RPMI8226 (cell line): ENCODE measurements at regions not wholly inside any gene's neighbourhood (a gene's known extent, or its start where the extent isn't known, plus 50 kb on each side); places are given as distances from the start of the nearest gene placed in this dataset.
A peak's percentile ranks its signal among the peaks of the same experiment; 100 is the strongest.

Experiments used
- DNase-seq: peaks from one replicate; pipeline ENCODE4 v3.0.0-alpha.2; 2015

GRCh38 chr12:90301561-90302133 is 593.0 kb upstream of the ATP2B1 start:
- DNase-seq = no peak

GRCh38 chr12:90301095-90301494 is 592.5 kb upstream of the ATP2B1 start:
- DNase-seq = no peak

- DNase-seq = no peak
These were observed 591.0 kb upstream of the ATP2B1 start for GRCh38 chr12:90299666-90300065.

GRCh38 chr12:90299121-90299520 is 590.5 kb upstream of the ATP2B1 start:
- DNase-seq = peak; percentile 15

- DNase-seq = no peak
These were observed 589.8 kb upstream of the ATP2B1 start for GRCh38 chr12:90298289-90298948.

- DNase-seq = no peak
These were observed 587.2 kb upstream of the ATP2B1 start for GRCh38 chr12:90295858-90296257.

- no peak for DNase-seq
These were observed 583.5 kb upstream of the ATP2B1 start for GRCh38 chr12:90292183-90292582.

GRCh38 chr12:90290980-90291975 is 582.6 kb upstream of the ATP2B1 start:
- DNase-seq = no peak

GRCh38 chr12:90287585-90287984 is 578.9 kb upstream of the ATP2B1 start:
- no peak for DNase-seq

- DNase-seq = no peak
These were observed 572.7 kb upstream of the ATP2B1 start for GRCh38 chr12:90281154-90281868.

- no peak for DNase-seq
These were observed 572.0 kb upstream of the ATP2B1 start for GRCh38 chr12:90280564-90281058.

- no peak for DNase-seq
These were observed 571.4 kb upstream of the ATP2B1 start for GRCh38 chr12:90280033-90280432.

GRCh38 chr12:90275088-90275487 is 566.5 kb upstream of the ATP2B1 start:
- no peak for DNase-seq

- no peak for DNase-seq
These were observed 565.8 kb upstream of the ATP2B1 start for GRCh38 chr12:90274407-90274806.

- no peak for DNase-seq
These were observed 559.9 kb upstream of the ATP2B1 start for GRCh38 chr12:90268574-90268973.

GRCh38 chr12:90262251-90262650 is 553.6 kb upstream of the ATP2B1 start:
- DNase-seq = no peak

- no peak for DNase-seq
These were observed 552.6 kb upstream of the ATP2B1 start for GRCh38 chr12:90261283-90261682.

- DNase-seq = no peak
These were observed 551.5 kb upstream of the ATP2B1 start for GRCh38 chr12:90260136-90260535.

- DNase-seq = no peak
These were observed 549.4 kb upstream of the ATP2B1 start for GRCh38 chr12:90257927-90258624.

GRCh38 chr12:90254796-90255195 is 546.2 kb upstream of the ATP2B1 start:
- DNase-seq = no peak

- DNase-seq = peak; percentile 63
These were observed 545.1 kb upstream of the ATP2B1 start for GRCh38 chr12:90253674-90254181.

GRCh38 chr12:90253136-90253535 is 544.5 kb upstream of the ATP2B1 start:
- no peak for DNase-seq
